Activated T-helper 1 cell treated with anti-CD3 and anti-CD28 coated beads, Interleukin-2, amount 50 U/mL, for 16 hours (primary cell): ENCODE measurements at regions not wholly inside any gene's neighbourhood (a gene's known extent, or its start where the extent isn't known, plus 50 kb on each side); places are given as distances from the start of the nearest gene placed in this dataset.

Source experiments
- DNase-seq, 2 donors: peaks; one replicate each; pipeline ENCODE4 v3.0.0-alpha.2; 2020; ENCODE audit warnings: low read depth in 1 of 2, low spot score in 1 of 2

GRCh38 chr2:60652832-60653340, 99.4 kb upstream of the BCL11A start:
- DNase-seq = no peak

- no peak for DNase-seq
Observed at GRCh38 chr2:60657673-60658072, 98.4 kb upstream of the PAPOLG start.

- DNase-seq = no peak
Observed at GRCh38 chr2:60659026-60659425, 97.0 kb upstream of the PAPOLG start.

- DNase-seq = no peak
Observed at GRCh38 chr2:60661073-60661738, 94.9 kb upstream of the PAPOLG start.

DNA sequence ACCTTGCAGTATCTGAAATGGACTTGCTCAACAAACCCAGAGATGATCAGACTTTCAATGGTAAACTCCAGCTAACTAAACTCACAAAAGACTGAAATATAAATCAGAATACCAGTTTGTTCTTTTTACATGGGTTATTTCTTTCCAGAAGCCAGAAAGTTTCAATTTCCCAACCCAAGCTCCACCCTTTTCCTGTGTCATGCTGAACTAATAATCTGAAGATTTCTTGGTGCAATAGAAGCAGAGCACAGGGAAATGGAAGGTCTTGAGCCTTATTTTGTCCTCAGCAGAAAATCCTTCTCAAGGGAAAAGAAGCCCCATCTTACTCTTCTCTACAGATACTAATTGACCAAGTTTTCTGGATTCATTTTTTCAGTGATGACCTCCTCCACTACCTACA, 93.3 kb upstream of the PAPOLG start:
- no peak for DNase-seq

GRCh38 chr2:60671966-60672365, 84.1 kb upstream of the PAPOLG start:
- no peak for DNase-seq

DNA sequence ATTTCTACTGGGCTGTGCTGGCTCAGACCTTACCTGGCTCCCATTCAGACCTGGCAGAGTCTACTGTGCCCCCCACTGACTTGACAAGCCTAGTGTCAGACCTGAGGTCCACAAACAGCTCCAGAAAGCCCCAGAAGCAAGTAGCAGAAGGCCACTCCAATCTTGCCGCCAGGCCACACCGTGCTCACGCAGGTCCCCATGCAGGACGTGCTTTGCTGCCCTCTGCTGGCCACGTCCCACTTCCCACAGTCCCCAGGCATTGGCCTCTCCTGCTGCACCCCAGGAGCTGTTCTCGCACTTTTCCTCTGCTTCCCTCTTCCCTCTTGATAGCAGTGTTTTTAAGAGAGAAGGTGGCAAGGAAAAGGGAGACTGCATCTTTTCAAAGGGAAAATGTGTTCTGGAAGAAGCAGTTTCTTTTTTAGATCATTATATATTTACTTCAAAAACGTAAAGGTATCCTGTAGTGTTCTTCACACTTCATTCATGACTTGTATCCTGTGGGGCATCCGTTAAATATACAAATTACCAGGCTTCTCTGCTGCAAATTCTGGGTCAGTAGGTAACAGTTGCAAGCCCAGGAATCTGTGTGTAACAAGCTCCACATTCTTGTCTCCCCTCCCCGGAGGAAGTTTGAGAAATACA, 81.4 kb upstream of the PAPOLG start:
- DNase-seq = peak; percentile 52 to 74

DNA sequence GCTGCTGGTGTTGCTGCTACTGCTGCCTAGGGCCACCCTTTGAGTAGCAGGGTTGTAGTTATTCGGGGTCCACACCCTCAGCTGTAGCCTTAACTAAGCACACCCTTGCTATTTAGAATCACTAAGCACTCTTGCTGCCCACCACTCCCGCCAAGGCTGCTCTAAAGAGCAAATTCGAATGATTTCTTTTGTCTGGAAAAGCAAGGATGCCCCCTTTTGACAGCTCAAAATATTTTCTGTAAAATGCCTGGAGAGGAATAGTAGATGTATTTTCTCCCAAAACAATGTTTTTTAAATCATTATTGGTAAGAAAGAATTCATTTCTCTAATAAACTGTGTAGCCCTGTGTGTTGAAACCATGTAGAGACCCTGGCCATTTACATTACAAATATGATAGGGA, 80.8 kb upstream of the PAPOLG start:
- no peak for DNase-seq

GRCh38 chr2:60676706-60677330, 79.2 kb upstream of the PAPOLG start:
- DNase-seq = no peak

GRCh38 chr2:60677356-60677755, 78.7 kb upstream of the PAPOLG start:
- DNase-seq = no peak

DNA sequence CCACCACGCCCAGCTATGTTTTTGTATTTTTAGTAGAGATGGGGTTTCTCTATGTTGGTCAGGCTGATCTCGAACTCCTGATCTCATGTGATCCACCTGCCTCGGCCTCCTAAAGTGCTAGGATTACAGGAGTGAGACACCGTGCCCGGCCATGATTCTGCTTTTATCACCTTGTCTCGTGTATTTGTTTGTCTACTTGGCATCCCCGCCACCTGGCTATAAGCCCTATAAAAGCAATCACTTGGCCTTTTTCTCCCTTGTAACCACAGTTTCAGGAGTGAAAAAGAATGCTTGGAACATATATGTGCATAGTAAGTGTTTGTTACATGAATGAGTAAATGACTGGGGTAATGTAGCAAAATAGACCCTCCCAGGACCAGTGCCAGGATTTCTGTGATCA, 77.5 kb upstream of the PAPOLG start:
- DNase-seq = no peak

DNA sequence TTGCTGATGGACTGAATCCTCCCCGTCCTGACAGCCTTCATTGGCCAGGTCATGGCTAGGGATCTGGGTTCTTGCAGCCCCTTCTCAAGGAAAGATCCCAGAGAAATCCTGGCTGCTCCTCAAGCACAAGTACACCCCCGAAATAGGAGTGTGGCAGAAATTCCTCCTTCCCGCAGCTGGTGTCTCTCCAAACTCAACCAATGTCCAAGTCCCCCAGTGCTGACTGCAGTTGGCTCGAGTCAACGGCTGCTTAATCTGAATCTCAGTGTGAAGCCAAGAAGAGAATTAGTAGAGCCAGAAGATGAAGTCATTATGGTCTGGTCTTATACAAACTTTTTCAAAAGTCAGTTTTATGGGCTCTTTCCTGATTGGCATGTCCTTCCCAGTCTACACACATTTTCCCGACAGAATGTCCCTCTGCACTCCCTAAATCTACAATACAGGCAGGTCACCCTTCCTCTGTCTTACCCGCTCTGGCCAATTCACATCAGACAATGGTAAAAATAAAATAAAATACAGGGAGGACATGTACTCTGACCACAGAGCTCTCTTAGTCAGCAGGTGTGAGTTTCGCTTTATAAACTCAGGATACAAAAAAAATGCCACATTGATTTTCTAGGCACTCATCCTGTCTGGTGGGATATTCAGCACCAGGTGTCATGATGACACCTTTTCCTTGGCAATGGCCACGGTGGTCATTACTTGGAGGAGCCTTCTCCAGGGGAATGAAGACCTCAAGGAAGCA, 76.9 kb upstream of the PAPOLG start:
- DNase-seq = no peak

GRCh38 chr2:60693551-60693950, 62.5 kb upstream of the PAPOLG start:
- no peak for DNase-seq

DNA sequence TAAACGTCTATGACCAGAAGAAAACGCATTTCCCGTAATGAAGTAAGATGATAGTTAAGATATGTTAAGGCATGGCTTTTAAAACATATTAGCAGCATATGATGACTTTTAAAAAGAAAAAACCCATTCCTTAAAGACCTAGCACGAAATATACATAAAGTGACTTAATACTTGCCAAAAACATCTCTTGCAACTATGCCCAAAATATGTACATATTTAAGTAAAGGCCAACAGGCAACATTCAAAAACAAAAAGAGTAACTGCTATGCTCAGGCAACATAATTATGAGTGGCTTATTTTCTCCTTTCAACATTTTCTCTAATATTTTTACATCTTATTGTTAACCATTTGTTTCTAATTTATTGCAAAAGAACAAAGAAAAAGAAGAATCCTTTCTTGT, 60.3 kb upstream of the PAPOLG start:
- DNase-seq = no peak

- no peak for DNase-seq
Observed at GRCh38 chr2:60699617-60700016, 56.5 kb upstream of the PAPOLG start.

GRCh38 chr2:60706021-60706420, 50.0 kb upstream of the PAPOLG start:
- no peak for DNase-seq
